Lower leg skin (tissue), 4 donors: ENCODE measurements at regions not wholly inside any gene's neighbourhood (a gene's known extent, or its start where the extent isn't known, plus 50 kb on each side); places are given as distances from the start of the nearest gene placed in this dataset.

Source experiments
- DNase-seq, 2 donors: peaks; one replicate each; pipeline ENCODE4 v3.0.0-alpha.2; 2019; ENCODE audit warnings: low spot score in 2 of 2
- H3K4me3 ChIP-seq: fragments of 200-600 bp; sonication (generic); 2 replicates; pipeline ENCODE4 v1.5.1; 2017; ENCODE audit warnings: mild to moderate bottlenecking, low read depth; ENCODE audit not compliant: poor library complexity, severe bottlenecking
- POLR2A ChIP-seq, 2 donors: fragments of 450-650 bp; IDR thresholded peaks; one replicate each; pipeline ENCODE4 v1.6.1; 2016 to 2017; ENCODE audit warnings: antibody characterized with exemption in 2 of 2, mild to moderate bottlenecking in 1 of 2, moderate library complexity in 1 of 2
- WGBS, 2 donors: methylation state at CpG; one replicate each; pipeline ENCODE4 v1.1.5; 2018; 5-methylcytosine and 5-hydroxymethylcytosine counted together
- intact Hi-C: fragments of 100-400 bp; cut with DNase I; formaldehyde crosslinking; loops from one replicate; pipeline ENCODE4 v1.15.0; 2023; ENCODE audit warnings: low total_unique reads
- TF ChIP-seq, protein P1 (sequence below), 3 donors: fragments of 450-650 bp; IDR thresholded peaks; one replicate each; pipeline ENCODE4 v1.5.1; 2016; ENCODE audit warnings: antibody characterized with exemption in 3 of 3, mild to moderate bottlenecking in 3 of 3, moderate library complexity in 2 of 3

GRCh38 chr12:91818227-91819131 is 327.2 kb downstream of the BTG1 start:
- H3K4me3 ChIP-seq = no peak overlapping the region
- no peak for TF ChIP-seq POLR2A (IDR thresholded peaks at IDR 0.05)
- TF ChIP-seq, protein P1, sequence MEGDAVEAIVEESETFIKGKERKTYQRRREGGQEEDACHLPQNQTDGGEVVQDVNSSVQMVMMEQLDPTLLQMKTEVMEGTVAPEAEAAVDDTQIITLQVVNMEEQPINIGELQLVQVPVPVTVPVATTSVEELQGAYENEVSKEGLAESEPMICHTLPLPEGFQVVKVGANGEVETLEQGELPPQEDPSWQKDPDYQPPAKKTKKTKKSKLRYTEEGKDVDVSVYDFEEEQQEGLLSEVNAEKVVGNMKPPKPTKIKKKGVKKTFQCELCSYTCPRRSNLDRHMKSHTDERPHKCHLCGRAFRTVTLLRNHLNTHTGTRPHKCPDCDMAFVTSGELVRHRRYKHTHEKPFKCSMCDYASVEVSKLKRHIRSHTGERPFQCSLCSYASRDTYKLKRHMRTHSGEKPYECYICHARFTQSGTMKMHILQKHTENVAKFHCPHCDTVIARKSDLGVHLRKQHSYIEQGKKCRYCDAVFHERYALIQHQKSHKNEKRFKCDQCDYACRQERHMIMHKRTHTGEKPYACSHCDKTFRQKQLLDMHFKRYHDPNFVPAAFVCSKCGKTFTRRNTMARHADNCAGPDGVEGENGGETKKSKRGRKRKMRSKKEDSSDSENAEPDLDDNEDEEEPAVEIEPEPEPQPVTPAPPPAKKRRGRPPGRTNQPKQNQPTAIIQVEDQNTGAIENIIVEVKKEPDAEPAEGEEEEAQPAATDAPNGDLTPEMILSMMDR (IDR thresholded peaks at IDR 0.05) = no peak
- intact Hi-C loops = loop anchor here (10.0 kb wide), 1 partner anchor 326 kb away; the partner anchor contains the start of gene BTG1
- peak in 1 of 2 donors; percentile 22 for DNase-seq
- 56 to 61% methylated on average over 2 of the region's 2 CpGs for WGBS, 2 donors

DNA sequence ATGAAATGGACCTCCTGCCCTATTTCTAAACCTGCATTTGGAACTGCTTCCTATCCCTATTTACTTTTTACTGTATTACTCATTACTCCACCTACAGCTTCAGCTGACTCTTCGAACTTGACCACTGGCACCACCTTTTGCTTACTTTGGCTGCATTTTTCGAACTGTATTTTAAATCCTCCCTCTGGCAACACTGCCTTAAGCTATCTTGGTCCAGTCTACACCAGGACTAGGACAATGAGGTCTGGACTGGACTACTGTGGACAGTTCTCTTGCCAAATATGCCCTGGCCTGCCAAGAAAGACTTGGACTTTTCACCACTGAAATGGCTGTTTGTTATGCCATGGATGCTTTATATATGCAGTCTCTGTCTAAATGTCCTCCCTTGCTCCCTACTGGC is 328.1 kb downstream of the BTG1 start:
- no peak for DNase-seq
- no peak overlapping the region for H3K4me3 ChIP-seq
- WGBS, 2 donors = 47 to 60% methylated on average over 2 of the region's 2 CpGs
- TF ChIP-seq POLR2A (IDR thresholded peaks at IDR 0.05) = no peak
- intact Hi-C loops = loop anchor here (10.0 kb wide), 1 partner anchor 327 kb away; the partner anchor contains the start of gene BTG1

- H3K4me3 ChIP-seq = no peak overlapping the region
- TF ChIP-seq POLR2A (IDR thresholded peaks at IDR 0.05) = no peak
- TF ChIP-seq, protein P1 (IDR thresholded peaks at IDR 0.05) = no peak
- DNase-seq = no peak
- 83 to 95% methylated on average over 3 of the region's 3 CpGs for WGBS, 2 donors
- intact Hi-C loops = loop anchor here (10.0 kb wide), 1 partner anchor 331 kb away; the partner anchor contains the start of gene BTG1
Observed at GRCh38 chr12:91813701-91814100, 331.9 kb downstream of the BTG1 start.

GRCh38 chr12:91811481-91812287 is 334.0 kb downstream of the BTG1 start:
- intact Hi-C loops = loop anchor here (10.0 kb wide), 1 partner anchor 333 kb away; the partner anchor contains the start of gene BTG1
- 54 to 55% methylated on average over 5 of the region's 5 CpGs for WGBS, 2 donors

DNA sequence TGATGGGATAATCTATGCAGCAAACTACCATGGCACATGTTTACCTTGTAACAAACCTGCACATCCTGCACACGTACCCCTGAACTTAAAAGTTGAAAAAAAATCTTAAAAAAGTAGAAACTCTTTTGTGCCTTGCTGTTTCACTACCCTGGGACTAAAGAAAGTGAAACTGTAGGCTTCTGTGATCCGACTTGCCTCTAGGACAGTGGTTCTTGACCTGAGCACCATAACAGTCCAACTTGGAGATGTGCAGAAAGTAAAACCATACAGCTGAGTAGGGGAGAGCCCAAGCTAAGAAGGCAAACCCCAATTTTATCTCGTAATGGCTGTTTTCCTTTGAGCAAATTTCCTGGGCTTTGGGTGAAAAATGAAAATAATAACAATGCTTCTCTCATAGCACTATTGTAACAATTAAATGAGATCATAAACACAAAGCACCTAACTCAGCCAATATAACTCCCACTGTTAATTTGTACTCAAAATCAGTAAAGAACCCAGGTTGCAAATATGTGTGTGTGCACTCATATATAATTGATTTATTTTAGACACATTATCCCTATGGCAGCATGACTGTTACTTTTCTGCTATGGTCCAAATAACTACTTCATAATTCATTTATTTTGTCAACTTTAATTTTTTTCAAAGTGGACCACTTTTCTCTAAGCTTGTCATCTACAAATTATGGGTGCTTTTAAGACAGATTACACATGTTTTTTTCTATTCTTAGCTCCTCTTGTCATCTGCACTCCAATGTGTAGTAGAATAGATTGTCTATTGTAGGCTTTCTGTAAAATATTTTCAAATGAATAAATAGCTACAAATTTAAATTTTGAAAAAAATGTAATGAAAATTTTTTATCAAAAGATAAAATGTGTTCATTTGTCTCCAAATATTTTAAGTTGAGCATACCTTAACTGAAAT is 334.9 kb downstream of the BTG1 start:
- TF ChIP-seq, protein P1 (IDR thresholded peaks at IDR 0.05) = no peak
- no peak for TF ChIP-seq POLR2A (IDR thresholded peaks at IDR 0.05)
- intact Hi-C loops = loop anchor here (10.0 kb wide), 1 partner anchor 334 kb away; the partner anchor contains the start of gene BTG1
- 95 to 96% methylated on average over 3 of the region's 3 CpGs for WGBS, 2 donors

More at GRCh38 chr12:91811481-91812287, 334.0 kb downstream of the BTG1 start:
- DNase-seq = peak; percentile 73 to 90
- TF ChIP-seq, protein P1 (IDR thresholded peaks at IDR 0.05) = peak in 1 of 3 donors; percentile 53
- TF ChIP-seq POLR2A (IDR thresholded peaks at IDR 0.05) = no peak
- H3K4me3 ChIP-seq = no peak overlapping the region

More for the DNA sequence above, 334.9 kb downstream of the BTG1 start:
- H3K4me3 ChIP-seq = no peak overlapping the region
- no peak for DNase-seq
